ENCODE measurements at regions not wholly inside any gene's neighbourhood (a gene's known extent, or its start where the extent isn't known, plus 50 kb on each side); places are given as distances from the start of the nearest gene placed in this dataset.
"Not testable (repeated sequence)": the region's sequence is repeated elsewhere in the genome, so short reads cannot be mapped to it uniquely, and the experiment has no call there.

GRCh38 chr17:13102477-13102876 is 84.7 kb upstream of the ELAC2 start:
- Mint-ChIP-seq H3K27ac (ENCODE audit: unreplicated experiment) (no peak overlapping the region), H3K4me1 (ENCODE audit: low read depth, unreplicated experiment) (no peaks in the 10 kb centered on the region), H3K27me3 (ENCODE audit: unreplicated experiment) (no peaks in the 10 kb centered on the region), H3K9me3 (ENCODE audit: low read depth, unreplicated experiment) (peaks cover 5% of the 10 kb centered on the region), H3K36me3 (ENCODE audit: insufficient read depth, unreplicated experiment) (no peaks in the 10 kb centered on the region), H3K4me3 (ENCODE audit: low read depth, unreplicated experiment) (no peak overlapping the region)
- intact Hi-C loops (cut with micrococcal nuclease; ENCODE audit: unreplicated experiment), result no loop called here
- TF ChIP-seq, protein P1, sequence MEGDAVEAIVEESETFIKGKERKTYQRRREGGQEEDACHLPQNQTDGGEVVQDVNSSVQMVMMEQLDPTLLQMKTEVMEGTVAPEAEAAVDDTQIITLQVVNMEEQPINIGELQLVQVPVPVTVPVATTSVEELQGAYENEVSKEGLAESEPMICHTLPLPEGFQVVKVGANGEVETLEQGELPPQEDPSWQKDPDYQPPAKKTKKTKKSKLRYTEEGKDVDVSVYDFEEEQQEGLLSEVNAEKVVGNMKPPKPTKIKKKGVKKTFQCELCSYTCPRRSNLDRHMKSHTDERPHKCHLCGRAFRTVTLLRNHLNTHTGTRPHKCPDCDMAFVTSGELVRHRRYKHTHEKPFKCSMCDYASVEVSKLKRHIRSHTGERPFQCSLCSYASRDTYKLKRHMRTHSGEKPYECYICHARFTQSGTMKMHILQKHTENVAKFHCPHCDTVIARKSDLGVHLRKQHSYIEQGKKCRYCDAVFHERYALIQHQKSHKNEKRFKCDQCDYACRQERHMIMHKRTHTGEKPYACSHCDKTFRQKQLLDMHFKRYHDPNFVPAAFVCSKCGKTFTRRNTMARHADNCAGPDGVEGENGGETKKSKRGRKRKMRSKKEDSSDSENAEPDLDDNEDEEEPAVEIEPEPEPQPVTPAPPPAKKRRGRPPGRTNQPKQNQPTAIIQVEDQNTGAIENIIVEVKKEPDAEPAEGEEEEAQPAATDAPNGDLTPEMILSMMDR (IDR thresholded peaks at IDR 0.05; ENCODE audit: unreplicated experiment), result no peak
- CTCF ChIA-PET, result no interaction called here
- DNase-seq, result no peak
- BruUV-seq (replicated peaks), result no TSS peak

- no peaks in the 10 kb centered on the region for H3K36me3 Mint-ChIP-seq (ENCODE audit: insufficient read depth, unreplicated experiment)
- TF ChIP-seq, protein P1 (IDR thresholded peaks at IDR 0.05; ENCODE audit: unreplicated experiment), result no peak
- DNase-seq, result no peak
- H3K9me3 Mint-ChIP-seq (ENCODE audit: low read depth, unreplicated experiment), result peaks cover 2% of the 10 kb centered on the region
- no peak overlapping the region for H3K4me3 Mint-ChIP-seq (ENCODE audit: low read depth, unreplicated experiment)
- H3K27ac Mint-ChIP-seq (ENCODE audit: unreplicated experiment), result no peak overlapping the region
- no peaks in the 10 kb centered on the region for H3K4me1 Mint-ChIP-seq (ENCODE audit: low read depth, unreplicated experiment)
- intact Hi-C loops (cut with micrococcal nuclease; ENCODE audit: unreplicated experiment), result no loop called here
- H3K27me3 Mint-ChIP-seq (ENCODE audit: unreplicated experiment), result no peaks in the 10 kb centered on the region
- CTCF ChIA-PET, result no interaction called here
- BruUV-seq (replicated peaks), result no TSS peak
Observed at GRCh38 chr17:13099926-13100325, 82.1 kb upstream of the ELAC2 start.

- Mint-ChIP-seq H3K4me1 (ENCODE audit: low read depth, unreplicated experiment) (no peaks in the 10 kb centered on the region), H3K36me3 (ENCODE audit: insufficient read depth, unreplicated experiment) (no peaks in the 10 kb centered on the region), H3K27me3 (ENCODE audit: unreplicated experiment) (no peaks in the 10 kb centered on the region), H3K4me3 (ENCODE audit: low read depth, unreplicated experiment) (no peak overlapping the region), H3K27ac (ENCODE audit: unreplicated experiment) (no peak overlapping the region), H3K9me3 (ENCODE audit: low read depth, unreplicated experiment) (peaks cover 2% of the 10 kb centered on the region)
- CTCF ChIA-PET, result no interaction called here
- DNase-seq, result no peak
- intact Hi-C loops (cut with micrococcal nuclease; ENCODE audit: unreplicated experiment), result no loop called here
- BruUV-seq (replicated peaks), result no TSS peak
- TF ChIP-seq, protein P1 (IDR thresholded peaks at IDR 0.05; ENCODE audit: unreplicated experiment), result no peak
Observed at GRCh38 chr17:13099089-13099735, 81.4 kb upstream of the ELAC2 start.

DNA sequence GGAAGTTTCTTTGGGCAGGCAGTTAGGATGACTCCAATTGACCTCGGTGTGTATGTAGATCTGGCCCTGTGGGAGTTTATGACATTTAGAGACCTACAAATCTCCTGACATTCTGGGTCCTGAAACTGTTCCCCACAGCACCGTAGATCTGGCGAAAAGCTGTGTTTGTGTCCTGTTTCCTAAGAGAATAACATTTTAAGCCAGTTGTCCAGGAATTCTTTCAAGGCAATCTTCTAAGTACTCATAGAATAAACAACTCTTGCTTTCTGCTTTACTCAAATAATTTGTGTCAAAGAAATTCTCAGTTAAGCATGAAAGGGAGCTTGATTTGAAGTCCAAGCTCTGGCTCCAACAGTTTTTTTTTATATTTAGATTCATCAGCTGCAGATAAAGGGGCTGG is 78.5 kb upstream of the ELAC2 start:
- no peaks in the 10 kb centered on the region for H3K27me3 Mint-ChIP-seq (ENCODE audit: unreplicated experiment)

GRCh38 chr17:13092010-13092409 is 74.2 kb upstream of the ELAC2 start:
- CTCF ChIA-PET; H3K36me3 Mint-ChIP-seq (ENCODE audit: insufficient read depth, unreplicated experiment); H3K4me1 Mint-ChIP-seq (ENCODE audit: low read depth, unreplicated experiment); intact Hi-C loops (cut with micrococcal nuclease; ENCODE audit: unreplicated experiment); H3K27me3 Mint-ChIP-seq (ENCODE audit: unreplicated experiment); DNase-seq; BruUV-seq (replicated peaks); H3K4me3 Mint-ChIP-seq (ENCODE audit: low read depth, unreplicated experiment); H3K27ac Mint-ChIP-seq (ENCODE audit: unreplicated experiment): not testable (repeated sequence)
- peaks cover 11% of the 10 kb centered on the region for H3K9me3 Mint-ChIP-seq (ENCODE audit: low read depth, unreplicated experiment)

More for the DNA sequence above, 78.5 kb upstream of the ELAC2 start:
- no peak overlapping the region for H3K4me3 Mint-ChIP-seq (ENCODE audit: low read depth, unreplicated experiment)
- BruUV-seq (replicated peaks), result no TSS peak
- TF ChIP-seq, protein P1 (IDR thresholded peaks at IDR 0.05; ENCODE audit: unreplicated experiment), result no peak
- peaks cover 7% of the 10 kb centered on the region for H3K9me3 Mint-ChIP-seq (ENCODE audit: low read depth, unreplicated experiment)
- DNase-seq, result no peak
- no peaks in the 10 kb centered on the region for H3K4me1 Mint-ChIP-seq (ENCODE audit: low read depth, unreplicated experiment)
- CTCF ChIA-PET, result no interaction called here
- H3K36me3 Mint-ChIP-seq (ENCODE audit: insufficient read depth, unreplicated experiment), result no peaks in the 10 kb centered on the region
- intact Hi-C loops (cut with micrococcal nuclease; ENCODE audit: unreplicated experiment), result no loop called here
- H3K27ac Mint-ChIP-seq (ENCODE audit: unreplicated experiment), result no peak overlapping the region

Measured in Calu3 (cell line).